ENCODE measurements at regions not wholly inside any gene's neighbourhood (a gene's known extent, or its start where the extent isn't known, plus 50 kb on each side); places are given as distances from the start of the nearest gene placed in this dataset.

- FAIRE-seq (no peak), DNase-seq (ENCODE audit: insufficient read length) (no peak)
- TF ChIP-seq TAF1 (IDR thresholded peaks at IDR 0.05; ENCODE audit: borderline replicate concordance, low read depth, low read length), result no peak
- no peak for TF ChIP-seq POLR2AphosphoS5 (IDR thresholded peaks at IDR 0.05; ENCODE audit: low read depth, low read length)
- no peak for TF ChIP-seq POLR2A (IDR thresholded peaks at IDR 0.05; ENCODE audit: low read depth, low read length)
Observed at GRCh38 chr10:76684968-76685367, 952.6 kb downstream of the KCNMA1 start.

DNA sequence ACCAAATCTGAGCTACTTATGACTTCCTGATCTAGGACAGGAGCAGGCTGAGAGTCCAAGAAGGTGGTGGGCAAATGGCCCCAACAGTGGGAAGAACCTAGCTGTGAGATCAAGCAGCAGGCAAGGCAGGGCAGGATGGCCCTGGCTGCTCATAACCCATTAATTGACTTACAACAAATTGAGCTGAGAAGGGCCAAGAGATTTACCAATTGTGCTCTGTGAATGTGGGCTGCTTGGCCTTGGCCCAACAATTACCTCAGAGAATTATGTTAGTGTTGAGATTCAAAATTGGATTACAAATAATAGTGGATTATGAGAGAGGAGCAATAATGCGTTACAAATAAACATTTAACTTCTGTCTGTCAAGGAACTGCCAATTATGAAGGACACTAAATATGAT, 956.5 kb downstream of the KCNMA1 start:
- FAIRE-seq (no peak), DNase-seq (ENCODE audit: insufficient read length) (no peak)
- TF ChIP-seq POLR2AphosphoS5 (IDR thresholded peaks at IDR 0.05; ENCODE audit: low read depth, low read length) (no peak), TAF1 (IDR thresholded peaks at IDR 0.05; ENCODE audit: borderline replicate concordance, low read depth, low read length) (no peak), POLR2A (IDR thresholded peaks at IDR 0.05; ENCODE audit: low read depth, low read length) (no peak)

- FAIRE-seq, result no peak
- DNase-seq (ENCODE audit: insufficient read length), result no peak
- TF ChIP-seq TAF1 (IDR thresholded peaks at IDR 0.05; ENCODE audit: borderline replicate concordance, low read depth, low read length) (no peak), POLR2A (IDR thresholded peaks at IDR 0.05; ENCODE audit: low read depth, low read length) (no peak), POLR2AphosphoS5 (IDR thresholded peaks at IDR 0.05; ENCODE audit: low read depth, low read length) (no peak)
Observed at GRCh38 chr10:76679030-76679429, 958.6 kb downstream of the KCNMA1 start.

- DNase-seq (ENCODE audit: insufficient read length) (no peak), FAIRE-seq (no peak)
- TF ChIP-seq POLR2AphosphoS5 (IDR thresholded peaks at IDR 0.05; ENCODE audit: low read depth, low read length) (no peak), POLR2A (IDR thresholded peaks at IDR 0.05; ENCODE audit: low read depth, low read length) (no peak), TAF1 (IDR thresholded peaks at IDR 0.05; ENCODE audit: borderline replicate concordance, low read depth, low read length) (no peak)
Observed at GRCh38 chr10:76675951-76676587, 961.5 kb downstream of the KCNMA1 start.

GRCh38 chr10:76675561-76675950, 962.1 kb downstream of the KCNMA1 start:
- DNase-seq (ENCODE audit: insufficient read length), result no peak
- FAIRE-seq, result no peak
- TF ChIP-seq POLR2A (IDR thresholded peaks at IDR 0.05; ENCODE audit: low read depth, low read length) (no peak), TAF1 (IDR thresholded peaks at IDR 0.05; ENCODE audit: borderline replicate concordance, low read depth, low read length) (no peak), POLR2AphosphoS5 (IDR thresholded peaks at IDR 0.05; ENCODE audit: low read depth, low read length) (no peak)

- TF ChIP-seq POLR2AphosphoS5 (IDR thresholded peaks at IDR 0.05; ENCODE audit: low read depth, low read length), result no peak
- no peak for TF ChIP-seq TAF1 (IDR thresholded peaks at IDR 0.05; ENCODE audit: borderline replicate concordance, low read depth, low read length)
- TF ChIP-seq POLR2A (IDR thresholded peaks at IDR 0.05; ENCODE audit: low read depth, low read length), result no peak
- no peak for DNase-seq (ENCODE audit: insufficient read length)
- no peak for FAIRE-seq
Observed at GRCh38 chr10:76667408-76668370, 969.9 kb downstream of the KCNMA1 start.

- FAIRE-seq, result no peak
Observed at GRCh38 chr10:76666891-76667290, 970.7 kb downstream of the KCNMA1 start.

DNA sequence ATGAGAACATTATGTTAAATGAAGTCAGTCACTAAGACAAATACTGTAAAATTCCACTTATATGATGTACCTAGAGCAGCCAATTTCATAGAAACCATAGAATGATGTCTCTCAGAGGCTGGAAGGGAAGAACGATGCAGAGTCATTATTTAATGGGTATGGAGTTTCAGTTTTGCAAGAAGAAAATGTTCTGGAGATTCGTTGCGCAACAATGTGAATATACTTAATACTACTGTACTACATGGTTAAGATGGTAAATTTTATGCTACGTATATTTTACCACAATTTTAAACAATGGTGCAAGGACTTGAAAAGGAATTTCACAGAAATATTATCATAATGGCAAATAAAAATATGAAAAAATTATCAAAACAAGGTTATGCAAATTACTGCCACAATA, 972.6 kb downstream of the KCNMA1 start:
- no peak for FAIRE-seq
- TF ChIP-seq TAF1 (IDR thresholded peaks at IDR 0.05; ENCODE audit: borderline replicate concordance, low read depth, low read length), result no peak
- TF ChIP-seq POLR2A (IDR thresholded peaks at IDR 0.05; ENCODE audit: low read depth, low read length), result no peak
- TF ChIP-seq POLR2AphosphoS5 (IDR thresholded peaks at IDR 0.05; ENCODE audit: low read depth, low read length), result no peak
- no peak for DNase-seq (ENCODE audit: insufficient read length)

More at GRCh38 chr10:76666891-76667290, 970.7 kb downstream of the KCNMA1 start:
- DNase-seq (ENCODE audit: insufficient read length), result no peak
- no peak for TF ChIP-seq TAF1 (IDR thresholded peaks at IDR 0.05; ENCODE audit: borderline replicate concordance, low read depth, low read length)
- no peak for TF ChIP-seq POLR2A (IDR thresholded peaks at IDR 0.05; ENCODE audit: low read depth, low read length)

DNA sequence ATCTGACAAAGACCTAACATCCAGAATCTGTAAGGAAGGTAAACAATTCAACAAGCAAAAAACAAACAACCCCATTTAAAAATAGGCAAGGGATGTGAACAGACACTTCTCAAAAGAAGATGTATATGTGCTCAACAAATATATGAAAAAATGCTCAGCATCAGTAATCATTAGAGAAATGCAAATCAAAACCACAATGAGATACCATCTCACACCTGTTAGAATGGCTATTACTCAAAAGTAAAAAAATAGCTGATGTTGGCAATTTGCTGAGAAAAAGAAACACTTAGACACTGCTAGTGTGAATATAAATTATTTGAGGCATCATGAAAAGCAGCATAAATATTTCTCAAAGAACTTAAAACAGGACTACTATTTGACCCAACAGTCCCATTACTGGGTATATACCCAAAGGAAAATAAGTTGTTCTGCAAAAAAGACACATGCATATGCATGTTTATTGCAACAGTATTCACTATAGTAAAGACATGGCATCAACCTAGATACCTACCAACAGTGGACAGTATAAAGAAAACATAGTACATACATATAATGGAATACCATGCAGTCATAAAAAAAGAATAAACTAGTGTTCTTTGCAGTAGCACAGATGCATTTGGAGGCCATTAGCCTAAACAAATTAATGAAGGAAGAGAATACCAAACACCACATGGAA, 980.1 kb downstream of the KCNMA1 start:
- FAIRE-seq (no peak), DNase-seq (ENCODE audit: insufficient read length) (no peak)
- TF ChIP-seq TAF1 (IDR thresholded peaks at IDR 0.05; ENCODE audit: borderline replicate concordance, low read depth, low read length), result no peak
- TF ChIP-seq POLR2AphosphoS5 (IDR thresholded peaks at IDR 0.05; ENCODE audit: low read depth, low read length), result no peak
- TF ChIP-seq POLR2A (IDR thresholded peaks at IDR 0.05; ENCODE audit: low read depth, low read length), result no peak

DNA sequence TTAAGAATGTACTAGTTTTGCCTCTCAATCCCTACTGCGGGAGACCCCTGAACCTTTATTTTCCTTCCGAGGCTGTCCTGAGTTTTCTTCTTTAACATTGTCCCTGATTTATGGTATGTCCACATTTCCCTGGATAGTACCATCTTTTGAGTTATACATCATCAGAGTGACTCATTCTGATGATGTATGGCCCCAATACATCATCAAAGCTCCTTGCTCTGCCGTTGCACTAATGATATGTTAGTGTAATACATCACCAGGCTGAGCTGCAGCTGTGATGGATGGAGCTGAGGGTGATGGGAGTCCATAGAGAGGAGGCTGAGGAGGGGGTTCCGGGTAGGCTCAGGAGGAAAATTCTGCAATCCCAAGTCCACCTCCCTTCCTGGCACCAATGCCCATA, 986.5 kb downstream of the KCNMA1 start:
- no peak for DNase-seq (ENCODE audit: insufficient read length)
- TF ChIP-seq TAF1 (IDR thresholded peaks at IDR 0.05; ENCODE audit: borderline replicate concordance, low read depth, low read length) (no peak), POLR2AphosphoS5 (IDR thresholded peaks at IDR 0.05; ENCODE audit: low read depth, low read length) (no peak), POLR2A (IDR thresholded peaks at IDR 0.05; ENCODE audit: low read depth, low read length) (no peak)
- FAIRE-seq, result no peak

GRCh38 chr10:76649723-76650127, 987.9 kb downstream of the KCNMA1 start:
- no peak for DNase-seq (ENCODE audit: insufficient read length)
- FAIRE-seq, result no peak
- TF ChIP-seq POLR2A (IDR thresholded peaks at IDR 0.05; ENCODE audit: low read depth, low read length), result no peak
- TF ChIP-seq POLR2AphosphoS5 (IDR thresholded peaks at IDR 0.05; ENCODE audit: low read depth, low read length), result no peak
- TF ChIP-seq TAF1 (IDR thresholded peaks at IDR 0.05; ENCODE audit: borderline replicate concordance, low read depth, low read length), result no peak
